Stimulated activated CD4-positive, alpha-beta T cell treated with anti-CD3 and anti-CD28 coated beads, TNF-alpha, amount 100 ng/mL, for 48 hours (primary cell): ENCODE measurements at regions not wholly inside any gene's neighbourhood (a gene's known extent, or its start where the extent isn't known, plus 50 kb on each side); places are given as distances from the start of the nearest gene placed in this dataset.

ENCODE experiments used
- DNase-seq, 3 donors: peaks; one replicate each; pipeline ENCODE4 v3.0.0-alpha.2; 2020; ENCODE audit warnings: low read depth in 3 of 3

DNA sequence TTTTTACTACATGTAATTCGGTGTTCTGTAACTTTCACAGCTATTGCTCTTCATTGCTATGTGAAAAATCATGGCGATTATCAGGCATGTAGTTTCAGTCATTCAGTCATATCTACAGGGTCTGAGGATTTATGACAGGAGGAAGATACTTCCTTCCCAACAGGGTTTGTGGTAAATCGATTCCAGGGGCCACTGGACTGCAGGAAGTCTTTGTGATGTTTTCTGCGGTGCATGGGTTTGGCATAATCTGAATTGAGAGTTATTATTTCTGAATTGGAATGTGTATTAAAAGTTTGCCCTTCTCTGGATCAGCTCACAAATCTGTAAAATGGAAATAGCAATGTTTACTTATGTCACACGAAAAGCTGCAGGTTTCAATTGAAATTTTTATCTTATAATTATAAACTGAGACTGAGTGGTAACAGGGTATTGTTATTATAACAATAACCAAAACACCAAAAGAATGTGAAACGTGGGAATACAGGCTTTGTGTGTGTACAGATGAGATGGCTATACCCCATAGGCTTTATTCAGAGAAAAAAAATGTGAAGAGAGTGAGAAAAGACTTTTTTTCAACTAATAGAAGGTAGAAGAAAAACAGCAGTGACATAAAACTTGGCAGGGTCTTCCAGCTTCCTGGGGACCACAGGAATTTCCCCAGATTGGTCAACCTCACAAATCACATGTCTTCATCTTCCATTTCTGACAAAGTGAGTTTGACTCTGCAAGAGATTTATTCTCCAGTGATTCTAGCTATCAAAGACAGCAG is 307.7 kb upstream of the NFE2L3 start:
- no peak for DNase-seq

DNA sequence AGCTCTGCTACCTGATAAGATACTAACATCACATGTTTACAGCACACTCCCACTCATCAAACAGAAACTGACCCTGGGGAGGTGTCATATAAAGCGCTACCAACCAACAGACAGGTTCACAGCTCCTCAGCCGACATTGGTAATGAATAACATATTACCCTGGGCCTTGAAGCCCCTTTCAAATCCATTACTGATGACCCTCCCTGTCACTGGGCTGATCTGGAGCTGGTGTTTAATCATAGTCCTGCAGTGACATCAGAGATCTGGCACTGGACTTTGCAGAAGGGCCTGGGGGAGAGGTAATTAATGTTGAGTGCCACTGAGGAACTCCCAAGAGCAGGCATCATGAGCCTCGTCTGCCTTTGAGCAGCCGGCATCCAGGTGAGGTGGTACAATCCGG is 306.5 kb upstream of the NFE2L3 start:
- DNase-seq: no peak

DNA sequence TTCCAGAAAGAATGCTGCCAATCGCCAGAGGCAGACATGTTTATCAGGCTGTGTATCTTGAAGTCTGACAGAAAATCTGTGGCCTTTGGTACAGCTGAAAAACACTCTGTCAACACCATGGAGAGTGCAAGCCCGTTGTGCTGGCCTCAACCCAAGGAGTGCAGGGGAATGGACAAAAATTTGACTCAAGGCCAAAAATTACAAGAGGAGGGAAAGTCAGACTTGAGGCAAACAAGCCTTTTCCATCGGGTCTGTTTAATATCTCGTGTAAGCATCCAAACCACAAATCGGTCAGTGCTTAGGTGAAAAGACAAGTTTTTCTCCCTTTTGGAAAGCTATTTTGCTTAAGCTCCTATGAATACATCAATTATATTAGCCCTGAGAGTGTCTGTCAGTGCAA is 305.3 kb upstream of the NFE2L3 start:
- no peak for DNase-seq

DNA sequence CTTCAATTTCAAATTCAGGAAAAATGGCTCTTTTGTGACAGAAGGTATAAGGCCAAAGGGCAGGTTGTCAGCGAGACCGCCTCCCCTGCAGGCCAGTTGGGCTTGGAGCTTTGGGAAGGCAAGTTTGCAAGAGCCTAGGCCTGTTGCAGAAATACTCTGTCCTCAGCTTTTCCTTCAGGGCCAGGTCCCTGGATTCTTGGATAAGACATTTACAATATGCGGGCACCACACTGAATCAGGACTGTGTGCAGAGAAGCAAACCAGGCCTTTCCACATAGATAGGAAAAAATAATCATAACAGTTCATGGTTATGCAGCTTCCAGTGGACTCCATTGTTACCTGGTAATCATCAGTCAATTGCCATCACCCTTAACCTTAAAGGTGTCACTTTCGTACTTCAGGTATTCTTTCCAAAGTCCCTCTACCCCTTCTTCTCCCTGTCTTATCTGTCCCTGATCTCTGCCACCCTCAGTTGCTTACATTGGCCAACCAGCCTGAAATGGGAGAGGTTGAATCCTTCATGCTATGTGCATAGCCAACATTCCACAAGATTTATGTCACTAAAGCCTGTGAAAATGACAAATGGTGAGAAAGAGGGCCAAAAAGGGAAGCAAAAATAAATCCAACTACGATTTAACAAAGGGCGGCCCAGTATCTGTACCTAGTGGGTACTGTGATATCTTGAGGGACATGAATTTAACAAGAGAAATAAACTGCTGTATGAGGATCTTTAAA is 304.5 kb upstream of the NFE2L3 start:
- DNase-seq: no peak

DNA sequence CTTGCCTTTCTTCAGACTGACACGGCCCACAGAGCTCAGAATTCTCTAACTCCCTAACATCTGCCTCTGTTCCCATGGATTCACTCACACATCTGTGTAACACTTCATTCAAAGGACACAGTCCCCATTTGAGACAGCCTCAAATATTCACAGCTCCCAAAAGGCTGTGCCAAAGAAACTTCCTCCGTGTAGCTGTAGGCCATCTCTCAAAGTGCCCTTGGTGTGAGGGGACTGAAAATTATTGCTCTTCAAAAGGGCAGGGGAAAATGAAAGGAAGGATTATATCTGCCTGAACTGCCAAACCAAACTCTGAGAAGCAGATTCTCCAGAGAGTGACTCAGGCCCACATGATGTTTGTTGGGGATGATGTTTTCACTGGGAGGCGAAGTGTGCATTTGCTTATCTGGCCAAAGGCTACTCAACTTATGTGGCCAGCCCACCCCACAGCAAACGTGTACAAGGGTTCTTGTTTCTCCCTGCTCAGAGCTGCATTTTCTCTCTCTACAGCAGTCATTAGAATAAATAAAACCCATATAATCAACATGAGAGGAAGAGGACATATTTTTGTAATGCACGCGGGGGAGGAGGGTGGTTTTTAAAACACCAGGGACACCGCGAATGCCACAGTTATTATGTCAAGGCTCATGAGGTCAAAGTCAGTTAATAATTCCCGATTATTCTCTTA is 302.4 kb upstream of the NFE2L3 start:
- DNase-seq: no peak

DNA sequence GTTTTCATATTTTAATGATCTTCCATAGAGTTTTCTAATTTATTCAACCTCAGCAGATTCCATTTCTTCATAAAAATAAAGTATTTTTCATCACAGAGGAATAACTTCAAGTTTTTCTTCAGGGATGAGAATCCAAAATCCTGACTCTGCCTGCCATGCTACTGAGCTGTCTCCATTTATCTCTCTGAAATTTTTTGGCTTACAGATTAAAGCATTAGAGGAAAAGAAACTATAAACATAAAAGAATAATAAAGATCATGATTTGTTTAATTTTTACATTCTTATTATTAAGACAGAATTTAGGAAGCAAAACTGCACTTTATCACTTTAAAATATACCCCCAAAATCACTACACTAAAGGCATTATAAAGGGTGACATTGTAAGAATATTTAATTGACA is 301.8 kb upstream of the NFE2L3 start:
- no peak for DNase-seq

GRCh38 chr7:25850735-25851134 is 301.3 kb upstream of the NFE2L3 start:
- no peak for DNase-seq

GRCh38 chr7:25851332-25852210 is 300.4 kb upstream of the NFE2L3 start:
- peak; percentile 41 to 60 (median 55) for DNase-seq

- DNase-seq: no peak
Observed at GRCh38 chr7:25852211-25852938, 299.6 kb upstream of the NFE2L3 start.

DNA sequence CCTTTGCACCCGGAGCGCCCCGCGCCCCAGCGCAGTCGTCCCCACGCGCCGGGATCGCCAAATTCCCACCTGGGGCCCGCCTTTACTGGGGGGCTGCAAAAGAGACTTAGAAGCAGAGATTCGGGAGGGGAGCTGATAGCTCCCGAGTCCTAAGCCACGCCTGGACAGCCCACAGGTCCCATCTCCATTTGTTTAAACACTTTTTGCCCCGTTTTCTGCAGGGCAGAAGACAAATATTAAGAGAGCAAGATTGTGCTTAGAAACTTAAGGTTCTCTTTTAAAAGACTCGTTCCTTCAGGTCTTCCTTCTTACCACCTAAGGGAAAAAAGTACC is 299.1 kb upstream of the NFE2L3 start:
- DNase-seq: no peak

- no peak for DNase-seq
Observed at GRCh38 chr7:25853314-25853713, 298.7 kb upstream of the NFE2L3 start.

DNA sequence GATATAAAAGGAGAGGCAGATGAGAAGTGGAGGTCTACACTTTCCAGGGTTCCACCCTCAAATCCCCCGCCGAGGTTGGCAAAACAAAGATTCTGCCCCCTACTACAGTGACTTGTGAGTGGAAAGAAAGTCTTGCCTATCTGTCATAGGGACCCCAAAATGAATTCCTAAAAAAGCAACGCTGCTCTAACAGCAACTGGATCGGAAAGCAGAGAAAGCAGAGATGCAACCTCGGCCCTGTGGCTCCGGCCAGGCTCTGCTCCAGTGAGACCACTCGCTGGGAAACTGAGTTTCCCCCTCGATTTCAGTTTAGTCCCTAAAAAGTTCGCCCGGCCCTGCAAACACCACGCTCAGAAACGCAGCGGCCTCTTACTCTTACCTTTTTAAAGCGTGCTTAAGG is 297.9 kb upstream of the NFE2L3 start:
- DNase-seq: no peak

GRCh38 chr7:25854608-25855497 is 297.1 kb upstream of the NFE2L3 start:
- no peak for DNase-seq

DNA sequence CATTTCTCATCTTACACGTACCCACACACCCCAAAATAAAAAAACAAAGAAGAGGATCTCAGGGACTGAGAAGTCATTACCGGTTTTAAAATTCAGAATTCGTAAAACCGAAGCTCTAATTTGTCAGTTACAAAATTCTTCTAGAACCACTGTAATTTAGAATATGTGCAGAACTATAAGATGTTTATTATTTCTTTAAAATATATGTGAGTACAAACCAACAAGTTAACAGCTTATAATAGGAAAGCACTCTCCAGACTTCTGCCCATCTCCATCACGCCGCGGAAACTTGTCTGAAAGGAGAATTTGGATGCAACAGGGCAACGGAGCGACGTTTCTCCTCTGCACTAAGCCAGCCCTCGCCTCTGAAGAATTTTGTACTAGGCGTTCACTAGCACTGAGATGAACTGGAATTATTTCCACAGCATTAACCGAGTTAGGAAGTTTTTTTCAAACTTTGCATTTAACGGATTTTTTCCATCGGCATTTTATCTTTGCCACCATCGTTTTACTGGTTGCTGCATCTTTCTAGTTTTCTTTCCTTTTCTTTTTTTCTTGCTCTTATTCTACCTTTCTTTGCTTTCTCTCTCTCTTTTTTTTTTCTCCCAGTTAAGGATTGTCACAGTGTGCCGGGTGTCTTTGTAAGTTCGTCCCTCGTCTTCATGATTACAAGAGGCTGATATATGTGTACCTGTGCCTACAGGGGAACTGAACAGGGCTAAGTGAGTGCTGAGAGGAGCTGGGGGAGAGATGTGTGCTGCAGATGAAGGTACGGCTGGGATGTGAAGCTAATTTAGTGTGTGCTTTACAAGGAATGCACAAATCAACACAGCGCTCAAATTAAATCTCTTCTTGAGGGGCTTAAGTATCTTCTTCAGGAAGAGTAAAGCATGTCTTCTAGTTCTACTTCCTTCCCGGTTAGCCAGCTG is 295.9 kb upstream of the NFE2L3 start:
- no peak for DNase-seq

GRCh38 chr7:25857376-25858067 is 294.5 kb upstream of the NFE2L3 start:
- no peak for DNase-seq

- DNase-seq: no peak
Observed at GRCh38 chr7:25858200-25858524, 293.8 kb upstream of the NFE2L3 start.

DNA sequence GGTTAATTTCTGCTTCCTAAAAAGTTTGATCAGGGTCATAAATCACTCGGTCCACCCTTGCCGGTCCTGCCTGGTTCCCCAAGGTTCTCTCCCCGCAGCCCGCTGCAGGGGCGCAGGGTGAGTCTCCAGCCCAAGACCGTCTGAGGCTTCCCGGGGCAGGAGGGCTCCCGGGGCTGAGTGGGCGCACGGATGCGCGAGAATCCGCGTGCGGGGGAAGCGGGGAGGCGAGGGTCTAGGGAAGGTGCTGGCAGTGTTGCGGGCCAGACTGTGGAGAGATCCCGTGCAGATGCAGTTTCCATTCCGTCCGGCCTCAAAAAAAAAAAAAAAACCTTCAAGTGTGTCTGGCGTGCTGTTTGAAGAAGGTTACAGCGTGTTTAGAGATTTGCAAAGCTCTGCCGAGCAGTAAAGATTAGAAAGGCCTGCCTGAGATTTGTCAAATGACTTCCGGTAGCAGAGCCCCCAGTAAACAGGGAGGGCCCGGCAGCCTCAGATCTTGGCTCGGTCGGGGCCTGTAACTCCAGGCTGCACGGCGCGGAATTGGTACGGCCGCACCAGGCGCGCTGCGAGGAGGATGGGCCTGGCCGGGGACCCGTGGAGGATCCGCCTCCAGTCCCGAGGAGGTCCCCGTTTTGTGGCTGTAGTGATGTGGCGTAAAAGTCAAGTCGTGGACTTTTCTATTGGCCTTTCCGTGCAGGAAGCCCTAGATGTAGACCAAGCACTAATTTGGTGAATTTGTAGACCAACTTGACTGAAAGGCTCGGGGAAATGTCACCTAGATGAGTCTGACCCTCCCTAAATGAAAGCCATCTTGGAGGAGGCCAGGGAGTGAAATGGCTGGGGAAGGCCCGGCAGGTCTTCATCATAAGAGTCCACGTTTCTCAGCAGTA is 293.2 kb upstream of the NFE2L3 start:
- no peak for DNase-seq
